Fibroblast of villous mesenchyme (primary cell): ENCODE measurements at regions not wholly inside any gene's neighbourhood (a gene's known extent, or its start where the extent isn't known, plus 50 kb on each side); places are given as distances from the start of the nearest gene placed in this dataset.

Source experiments
- DNase-seq: peaks from one replicate; pipeline ENCODE4 v3.0.0-alpha.2; 2010; ENCODE audit warnings: low read depth
- H3K4me3 ChIP-seq: 2 replicates; pipeline ENCODE4 v1.5.1; 2011; ENCODE audit warnings: low read depth, mild to moderate bottlenecking, low read length
- CTCF ChIP-seq: IDR thresholded peaks from 2 replicates; pipeline ENCODE4 v1.5.1; 2012; ENCODE audit warnings: low read depth, mild to moderate bottlenecking, low read length; ENCODE audit not compliant: insufficient read depth

GRCh38 chr12:115384391-115384790 lies 700.4 kb upstream of the TBX3 start:
- no peak for DNase-seq
- H3K4me3 ChIP-seq = no peak overlapping the region
- no peak for TF ChIP-seq CTCF

GRCh38 chr12:115383668-115384067 lies 699.7 kb upstream of the TBX3 start:
- no peak for TF ChIP-seq CTCF
- no peak overlapping the region for H3K4me3 ChIP-seq
- peak; percentile 46 for DNase-seq

- no peak for DNase-seq
- no peak for TF ChIP-seq CTCF
- no peak overlapping the region for H3K4me3 ChIP-seq
Observed at GRCh38 chr12:115382681-115383080, 698.7 kb upstream of the TBX3 start.

- no peak for TF ChIP-seq CTCF
Observed at GRCh38 chr12:115380546-115381120, 696.7 kb upstream of the TBX3 start.

GRCh38 chr12:115378291-115378690 lies 694.3 kb upstream of the TBX3 start:
- no peak for TF ChIP-seq CTCF
- no peak overlapping the region for H3K4me3 ChIP-seq
- DNase-seq = no peak

More at GRCh38 chr12:115380546-115381120, 696.7 kb upstream of the TBX3 start:
- H3K4me3 ChIP-seq = no peak overlapping the region
- no peak for DNase-seq

- DNase-seq = no peak
- no peak overlapping the region for H3K4me3 ChIP-seq
- TF ChIP-seq CTCF = no peak
Observed at GRCh38 chr12:115377779-115378178, 693.8 kb upstream of the TBX3 start.

- TF ChIP-seq CTCF = no peak
- no peak overlapping the region for H3K4me3 ChIP-seq
- no peak for DNase-seq
Observed at GRCh38 chr12:115377230-115377629, 693.3 kb upstream of the TBX3 start.
